22Rv1 (cell line): ENCODE measurements at regions not wholly inside any gene's neighbourhood (a gene's known extent, or its start where the extent isn't known, plus 50 kb on each side); places are given as distances from the start of the nearest gene placed in this dataset.
"Not testable (repeated sequence)": the region's sequence is repeated elsewhere in the genome, so short reads cannot be mapped to it uniquely, and the experiment has no call there.

ENCODE experiments used
- H3K27ac ChIP-seq: fragments of 450-650 bp; 2 replicates; pipeline ENCODE4 v1.5.1; 2017
- CTCF ChIP-seq: fragments of 450-650 bp; IDR thresholded peaks from 2 replicates; pipeline ENCODE4 v1.5.1; 2017; ENCODE audit warnings: mild to moderate bottlenecking
- ZFX ChIP-seq: fragments of 450-650 bp; IDR thresholded peaks from 2 replicates; pipeline ENCODE4 v1.6.1; 2017; ENCODE audit warnings: antibody characterized with exemption, borderline replicate concordance

GRCh38 chr3:20250786-20251185 lies 64.8 kb upstream of the SGO1 start:
- TF ChIP-seq CTCF (no peak), ZFX (no peak)
- no peak overlapping the region for H3K27ac ChIP-seq

GRCh38 chr3:20250314-20250713 lies 64.3 kb upstream of the SGO1 start:
- TF ChIP-seq ZFX (no peak), CTCF (no peak)
- H3K27ac ChIP-seq, result no peak overlapping the region

DNA sequence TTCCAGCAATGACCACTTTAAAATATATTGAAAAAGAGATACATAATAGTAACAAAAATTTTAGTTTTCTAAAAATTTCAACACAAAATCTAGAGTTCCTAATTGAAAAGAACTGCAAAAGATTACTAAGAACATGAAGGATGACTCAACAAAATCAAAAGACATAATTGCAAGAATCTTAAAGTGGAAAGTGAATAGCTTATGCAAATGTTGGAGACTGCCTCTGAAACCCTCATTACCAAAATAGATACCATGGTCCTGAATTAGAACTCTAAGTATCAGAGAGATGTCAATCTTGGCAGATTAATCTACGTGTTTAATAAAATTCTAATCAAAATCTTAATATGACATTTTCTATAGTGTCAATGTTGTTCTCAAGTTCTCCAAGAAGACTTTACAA lies 60.7 kb upstream of the SGO1 start:
- no peak overlapping the region for H3K27ac ChIP-seq
- TF ChIP-seq CTCF (no peak), ZFX (no peak)

DNA sequence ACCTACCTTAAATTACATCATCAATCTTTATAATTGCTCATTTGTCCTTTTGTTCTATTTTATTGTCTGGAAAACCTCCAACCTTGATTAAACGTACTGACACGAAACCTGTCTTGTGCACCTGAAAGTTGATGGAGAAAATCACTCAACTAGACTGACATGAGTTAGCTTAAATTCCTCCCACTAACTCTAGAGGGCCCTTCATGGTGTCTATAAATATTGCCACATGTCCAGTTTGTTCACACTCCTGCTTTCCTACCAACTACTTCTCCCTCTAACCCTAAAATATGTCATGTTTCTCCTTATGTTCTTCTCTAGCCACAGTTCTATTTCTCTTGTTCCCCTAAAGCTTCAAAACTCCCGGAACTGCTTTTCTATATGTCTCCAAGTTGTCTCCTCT lies 59.8 kb upstream of the SGO1 start:
- no peak overlapping the region for H3K27ac ChIP-seq
- no peak for TF ChIP-seq ZFX
- peak; percentile 34 for TF ChIP-seq CTCF

GRCh38 chr3:20240154-20240883 lies 54.3 kb upstream of the SGO1 start:
- TF ChIP-seq ZFX (no peak), CTCF (no peak)
- H3K27ac ChIP-seq, result no peak overlapping the region

GRCh38 chr3:20238199-20238598 lies 52.2 kb upstream of the SGO1 start:
- H3K27ac ChIP-seq, result not testable (repeated sequence)

DNA sequence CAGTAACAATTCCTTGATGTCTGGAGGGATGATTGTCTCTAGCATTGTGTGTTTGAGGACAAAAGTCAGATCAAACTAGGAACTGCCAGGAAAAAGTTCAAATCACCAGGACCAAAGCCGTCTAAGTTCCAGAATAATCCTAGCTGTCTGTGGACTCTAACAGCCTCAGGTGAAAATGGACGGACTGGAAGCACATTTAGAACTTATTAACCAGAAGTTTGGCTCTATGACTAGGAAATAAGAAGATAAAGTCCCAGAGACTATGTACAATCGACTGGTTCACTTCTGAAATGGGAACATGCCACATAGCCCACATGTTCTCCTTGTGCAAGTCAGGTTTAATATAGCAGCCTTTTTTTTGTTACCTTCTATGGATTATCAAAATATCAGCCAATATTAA lies 50.6 kb upstream of the SGO1 start:
- TF ChIP-seq ZFX (no peak), CTCF (no peak)
- H3K27ac ChIP-seq, result peak overlapping the region; percentile 65
